ENCODE measurements at regions not wholly inside any gene's neighbourhood (a gene's known extent, or its start where the extent isn't known, plus 50 kb on each side); places are given as distances from the start of the nearest gene placed in this dataset.

GRCh38 chr13:50464349-50465251, 378.9 kb downstream of the DLEU7 start:
- H2AFZ ChIP-seq (ENCODE audit: low read depth, low read length) = no peak overlapping the region
- Mint-ChIP-seq H3K4me3 (ENCODE audit: unreplicated experiment) (no peak overlapping the region), H3K27ac (ENCODE audit: unreplicated experiment) (no peak overlapping the region), H3K9me3 (ENCODE audit: unreplicated experiment) (peaks cover 2% of the 10 kb centered on the region), H3K27me3 (ENCODE audit: low read depth, unreplicated experiment) (no peaks in the 10 kb centered on the region), H3K4me1 (ENCODE audit: low read depth, unreplicated experiment) (no peaks in the 10 kb centered on the region), H3K36me3 (ENCODE audit: low read depth, unreplicated experiment) (no peaks in the 10 kb centered on the region)
- no peaks in the 10 kb centered on the region for H3K36me3 ChIP-seq (ENCODE audit: insufficient read depth, low read length)
- no peak for TF ChIP-seq CTCF (IDR thresholded peaks at IDR 0.05; ENCODE audit: insufficient read depth, low read depth, low read length)
- TF ChIP-seq EZH2 (IDR thresholded peaks at IDR 0.05; ENCODE audit: insufficient read depth, low read length) = no peak
- no peaks in the 10 kb centered on the region for H3K4me1 ChIP-seq (ENCODE audit: insufficient read depth, low read length)
- H3K4me2 ChIP-seq (ENCODE audit: low read length) = no peak overlapping the region
- H3K4me3 ChIP-seq (ENCODE audit: insufficient read depth, low read depth, low read length) = no peak overlapping the region
- FAIRE-seq (no peak), DNase-seq (ENCODE audit: low read depth) (no peak)
- no peaks in the 10 kb centered on the region for H3K79me2 ChIP-seq (ENCODE audit: insufficient read depth, low read length)
- no peaks in the 10 kb centered on the region for H3K27me3 ChIP-seq (ENCODE audit: insufficient read depth, low read length)
- no peaks in the 10 kb centered on the region for H3K9me3 ChIP-seq (ENCODE audit: insufficient read depth, low read depth, low read length)
- H3K27ac ChIP-seq (ENCODE audit: low read depth, low read length) = no peak overlapping the region
- no peaks in the 10 kb centered on the region for H4K20me1 ChIP-seq (ENCODE audit: insufficient read depth, low read length)
- no peak overlapping the region for H3K9ac ChIP-seq (ENCODE audit: low read length)

- DNase-seq (ENCODE audit: low read depth) = no peak
- no peak overlapping the region for H3K4me3 ChIP-seq (ENCODE audit: insufficient read depth, low read depth, low read length)
- no peaks in the 10 kb centered on the region for H3K79me2 ChIP-seq (ENCODE audit: insufficient read depth, low read length)
- Mint-ChIP-seq H3K36me3 (ENCODE audit: low read depth, unreplicated experiment) (no peaks in the 10 kb centered on the region), H3K27me3 (ENCODE audit: low read depth, unreplicated experiment) (no peaks in the 10 kb centered on the region), H3K9me3 (ENCODE audit: unreplicated experiment) (peaks cover 2% of the 10 kb centered on the region), H3K4me1 (ENCODE audit: low read depth, unreplicated experiment) (no peaks in the 10 kb centered on the region), H3K4me3 (ENCODE audit: unreplicated experiment) (no peak overlapping the region), H3K27ac (ENCODE audit: unreplicated experiment) (no peak overlapping the region)
- no peaks in the 10 kb centered on the region for H4K20me1 ChIP-seq (ENCODE audit: insufficient read depth, low read length)
- H3K27me3 ChIP-seq (ENCODE audit: insufficient read depth, low read length) = no peaks in the 10 kb centered on the region
- no peak overlapping the region for H3K4me2 ChIP-seq (ENCODE audit: low read length)
- no peak overlapping the region for H3K27ac ChIP-seq (ENCODE audit: low read depth, low read length)
- no peaks in the 10 kb centered on the region for H3K36me3 ChIP-seq (ENCODE audit: insufficient read depth, low read length)
- TF ChIP-seq CTCF (IDR thresholded peaks at IDR 0.05; ENCODE audit: insufficient read depth, low read depth, low read length) = no peak
- no peak for TF ChIP-seq EZH2 (IDR thresholded peaks at IDR 0.05; ENCODE audit: insufficient read depth, low read length)
- H3K4me1 ChIP-seq (ENCODE audit: insufficient read depth, low read length) = no peaks in the 10 kb centered on the region
- H2AFZ ChIP-seq (ENCODE audit: low read depth, low read length) = no peak overlapping the region
- no peak overlapping the region for H3K9ac ChIP-seq (ENCODE audit: low read length)
- FAIRE-seq = no peak
- H3K9me3 ChIP-seq (ENCODE audit: insufficient read depth, low read depth, low read length) = no peaks in the 10 kb centered on the region
Observed at GRCh38 chr13:50466456-50466855, 377.0 kb downstream of the DLEU7 start.

Measured in astrocyte (in vitro differentiated cells and primary cell).